Activated T-cell treated with anti-CD3 and anti-CD28 coated beads for 48 hours (primary cell): ENCODE measurements at regions not wholly inside any gene's neighbourhood (a gene's known extent, or its start where the extent isn't known, plus 50 kb on each side); places are given as distances from the start of the nearest gene placed in this dataset.
"Not testable (repeated sequence)": the region's sequence is repeated elsewhere in the genome, so short reads cannot be mapped to it uniquely, and the experiment has no call there.

ENCODE experiments used
- DNase-seq: peaks from one replicate; pipeline ENCODE4 v3.0.0-alpha.2; 2020; ENCODE audit warnings: low read depth

DNA sequence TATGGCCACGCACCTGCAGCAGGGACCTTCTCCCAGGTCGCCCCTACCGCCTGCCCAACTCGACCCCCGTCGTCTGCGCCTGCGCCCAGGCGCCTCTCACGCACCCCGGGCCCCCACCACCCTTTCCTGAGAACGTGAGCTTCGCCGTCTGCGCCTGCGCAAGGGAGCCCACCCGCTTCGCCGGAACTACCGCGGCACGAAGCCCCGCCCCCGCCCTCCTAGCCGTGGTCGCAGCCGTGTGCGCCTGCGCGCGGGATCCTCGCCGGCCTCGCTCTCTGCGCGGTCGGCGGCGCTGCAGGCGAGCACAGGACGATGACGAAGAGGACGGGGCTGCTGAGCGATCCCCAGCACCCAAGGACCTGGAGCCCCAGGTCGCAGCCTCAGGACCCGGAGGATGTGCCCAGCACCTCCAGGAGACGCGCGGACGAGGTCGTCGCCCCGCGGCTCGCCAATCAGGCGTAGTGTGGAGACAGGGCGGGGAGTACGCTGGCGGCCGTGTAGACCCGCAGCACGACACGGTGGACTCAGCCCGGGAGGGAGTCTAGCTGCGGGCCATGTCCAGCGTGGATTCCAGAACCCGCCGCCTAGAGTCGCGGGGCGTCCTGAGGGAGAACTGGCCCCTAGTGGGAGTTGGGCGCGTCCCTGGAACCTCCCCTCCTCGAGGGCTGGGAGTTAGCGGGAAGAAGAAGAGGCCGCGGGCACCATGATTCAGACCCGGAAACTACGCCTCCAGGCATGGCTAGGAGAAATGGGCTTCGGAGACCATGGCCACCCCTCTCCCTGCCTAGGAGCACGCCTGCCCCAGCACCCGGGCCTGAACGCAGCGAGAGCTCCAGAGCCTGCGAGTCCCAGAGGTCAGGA, 1120.8 kb upstream of the TMEM132C start:
- peak; percentile 74 for DNase-seq

DNA sequence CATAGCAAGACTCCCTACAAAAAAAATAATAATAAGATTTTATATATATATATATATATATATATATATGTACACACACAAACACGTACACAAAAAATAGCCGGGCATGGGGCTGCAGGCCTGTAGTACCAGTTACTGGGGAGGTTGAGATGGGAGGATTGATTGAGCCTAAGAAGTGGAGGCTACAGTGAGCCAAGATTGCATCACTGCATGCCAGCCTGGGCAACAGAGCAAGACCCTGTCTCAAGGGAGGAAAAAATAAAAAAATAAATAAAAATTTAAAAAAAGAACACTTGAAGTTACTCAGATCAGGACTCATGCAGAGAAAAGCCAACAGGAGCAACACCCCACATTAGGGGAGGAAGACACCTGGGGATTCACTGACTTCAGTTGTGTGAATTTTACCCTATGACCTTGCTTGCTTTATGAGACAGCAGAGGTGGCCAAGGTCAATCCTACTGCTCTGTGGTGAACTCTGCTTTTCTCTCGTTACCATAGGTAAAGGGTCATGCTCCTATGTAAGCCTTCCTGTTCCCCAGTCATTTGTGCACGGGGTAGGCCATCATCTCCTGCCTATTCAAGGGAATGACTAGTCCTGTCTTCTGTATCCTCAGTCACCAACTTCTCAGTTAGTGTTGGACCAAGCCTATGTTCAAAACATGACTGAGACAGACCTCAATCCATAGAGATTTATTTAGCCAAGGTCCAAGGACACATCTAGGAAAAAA, 1119.8 kb upstream of the TMEM132C start:
- no peak for DNase-seq

DNA sequence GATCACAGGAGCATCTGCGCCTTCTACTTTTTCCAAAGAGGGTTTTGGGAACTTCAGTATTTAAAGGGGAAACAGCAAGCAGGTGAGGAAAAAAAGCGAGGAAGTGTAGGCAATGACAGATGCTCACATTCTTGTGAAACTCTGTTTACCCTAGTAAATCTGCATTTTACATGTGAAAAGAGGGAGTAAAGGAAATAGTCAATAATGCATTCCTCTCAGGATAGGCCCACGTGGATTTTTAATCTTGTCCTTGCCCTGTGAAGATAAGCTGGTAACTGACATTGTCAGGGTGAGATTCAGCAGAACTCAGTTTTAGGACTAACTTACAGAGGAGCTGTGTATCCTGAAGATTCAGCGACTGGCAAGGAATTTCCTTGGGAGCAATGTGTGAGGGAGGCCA, 1119.2 kb upstream of the TMEM132C start:
- DNase-seq: no peak

DNA sequence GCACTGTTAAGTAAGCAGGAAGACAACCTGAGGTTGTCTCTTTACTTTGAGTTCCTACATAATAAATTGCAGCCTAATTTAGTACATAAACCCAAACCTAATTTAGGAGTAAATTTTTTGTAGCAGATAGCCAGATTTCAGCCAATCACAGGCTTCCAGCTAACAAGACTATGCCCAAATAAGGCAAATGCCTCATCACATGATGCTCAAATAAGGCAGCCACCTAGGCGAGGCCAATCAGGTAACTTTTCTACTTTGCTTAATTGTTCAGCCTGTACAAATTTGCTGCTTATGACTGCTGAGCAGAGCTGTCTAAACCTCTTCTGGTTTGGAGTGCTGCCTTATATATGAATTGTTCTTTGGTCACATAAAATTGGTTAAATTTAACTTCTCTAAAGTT, 1118.7 kb upstream of the TMEM132C start:
- DNase-seq: no peak

DNA sequence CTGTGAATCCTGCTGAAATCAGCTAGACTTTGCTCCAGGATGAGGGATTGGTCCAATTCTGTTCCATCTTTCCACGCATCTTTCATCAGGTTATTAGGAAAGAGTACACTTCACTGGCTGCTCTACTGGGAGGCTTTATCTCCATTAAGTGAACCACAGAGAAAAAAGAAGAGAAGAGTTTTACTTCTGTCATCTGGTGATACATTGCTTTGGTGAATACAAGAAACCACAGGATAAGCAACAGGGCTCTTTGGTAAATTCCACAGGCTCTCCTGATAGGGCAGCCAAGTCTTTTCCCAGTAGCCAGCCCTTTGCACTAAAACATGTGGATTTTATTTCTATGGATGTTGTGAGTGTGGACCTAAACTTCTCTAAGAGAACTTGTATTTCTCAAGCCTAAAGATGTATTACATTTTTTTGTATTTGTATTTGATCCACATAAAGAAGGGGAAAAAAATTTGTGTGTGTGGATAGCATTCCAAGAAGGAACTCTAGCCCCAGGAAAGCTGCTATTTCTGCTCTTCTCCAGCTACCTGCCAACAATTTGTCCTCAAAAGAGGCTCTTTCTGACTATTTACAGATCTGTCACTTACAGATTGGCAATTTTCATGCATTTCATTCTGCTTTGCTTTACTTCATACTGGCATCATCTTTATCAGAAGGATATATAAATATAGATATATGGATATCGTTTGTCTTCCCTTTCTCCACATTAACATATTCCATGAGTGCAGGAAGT, 1117.6 kb upstream of the TMEM132C start:
- DNase-seq: no peak

DNA sequence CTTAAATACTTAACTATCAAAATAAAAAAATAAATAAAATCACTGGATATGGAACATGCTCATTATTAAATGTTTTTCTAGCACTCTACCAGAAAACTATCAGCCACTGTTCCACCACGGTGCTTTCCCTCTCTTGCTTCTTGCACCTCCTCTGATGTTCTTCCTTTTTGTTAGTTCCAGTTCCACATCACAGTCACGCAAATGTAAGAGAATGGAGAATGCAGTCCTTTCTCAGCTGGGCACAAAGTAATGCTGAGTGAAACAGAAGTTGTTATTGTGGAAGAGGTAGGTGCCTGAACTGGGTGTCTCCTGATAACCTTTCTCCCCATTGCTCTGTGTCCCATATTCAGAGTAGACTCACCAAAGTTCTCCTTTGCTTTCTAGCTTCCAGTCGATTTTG, 1116.9 kb upstream of the TMEM132C start:
- DNase-seq: no peak

DNA sequence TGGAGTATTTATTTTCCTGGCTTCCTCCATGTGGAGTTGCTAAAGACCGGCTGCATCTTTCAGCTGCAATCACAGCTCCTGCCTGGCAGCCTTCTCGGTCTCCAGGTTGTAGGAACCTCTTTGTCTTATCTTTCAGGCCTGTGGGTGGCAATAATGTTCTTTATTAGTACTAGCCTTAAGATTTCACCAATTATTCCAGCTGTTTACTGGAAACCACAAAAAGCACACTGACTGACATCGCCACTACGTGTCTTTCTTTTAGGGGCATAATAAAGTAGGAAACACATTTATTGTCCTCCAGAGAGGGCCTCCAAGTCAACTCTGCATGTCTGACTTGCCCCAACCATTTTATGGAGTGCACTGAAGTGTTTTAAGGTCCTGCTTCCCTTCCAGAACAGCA, 1116.5 kb upstream of the TMEM132C start:
- DNase-seq: no peak

DNA sequence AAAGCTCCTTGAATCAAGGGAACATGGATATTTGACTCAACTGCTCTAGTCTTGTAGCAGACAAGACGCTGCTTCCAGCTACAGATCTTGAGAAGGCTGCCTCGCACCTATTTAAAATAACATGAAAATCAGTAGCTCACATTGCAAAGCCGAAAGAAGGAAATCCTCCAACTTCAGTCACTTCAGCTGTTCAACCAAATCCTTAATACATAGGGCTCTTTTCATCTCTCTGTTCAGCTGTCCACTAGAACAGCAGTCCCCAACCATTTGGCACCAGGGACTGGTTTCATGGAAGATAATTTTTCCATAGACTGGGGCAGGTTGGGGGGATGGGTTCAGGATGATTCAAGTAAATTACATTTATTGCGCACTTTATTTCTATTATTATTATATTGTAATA, 1116.0 kb upstream of the TMEM132C start:
- DNase-seq: no peak

DNA sequence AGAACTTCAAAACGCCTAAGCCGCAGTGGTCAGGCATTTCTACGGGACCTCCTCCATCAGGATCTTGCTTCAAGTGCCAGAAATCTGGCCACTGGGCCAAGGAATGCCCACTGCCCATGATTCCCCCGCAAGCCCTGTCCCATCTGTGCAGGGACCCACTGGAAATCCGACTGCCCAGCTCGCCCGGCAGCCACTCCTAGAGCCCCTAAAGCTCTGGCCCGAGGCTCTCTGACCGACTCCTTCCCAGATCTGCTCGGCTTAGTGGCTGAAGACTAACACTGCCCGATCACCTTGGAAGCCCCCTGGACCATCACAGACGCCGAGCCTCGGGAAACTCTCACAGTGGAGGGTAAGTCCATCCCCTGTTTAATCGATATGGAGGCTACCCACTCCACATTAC, 1113.0 kb upstream of the TMEM132C start:
- no peak for DNase-seq

DNA sequence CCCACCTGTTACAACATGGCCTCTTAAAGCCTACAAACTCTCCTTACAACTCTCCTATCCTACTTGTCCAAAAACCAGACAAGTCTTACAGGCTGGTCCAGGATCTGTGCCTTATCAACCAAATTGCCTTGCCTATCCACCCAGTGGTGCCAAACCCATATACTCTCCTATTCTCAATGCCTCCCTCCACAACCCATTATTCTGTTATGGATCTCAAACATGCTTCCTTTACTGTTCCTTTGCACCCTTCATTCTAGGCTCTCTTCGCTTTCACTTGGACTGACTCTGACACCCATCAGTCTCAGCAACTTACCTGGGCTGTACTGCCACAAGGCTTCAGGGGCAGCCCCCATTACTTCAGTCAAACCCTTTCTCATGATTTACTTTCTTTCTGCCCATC, 1112.1 kb upstream of the TMEM132C start:
- DNase-seq: not testable (repeated sequence)

DNA sequence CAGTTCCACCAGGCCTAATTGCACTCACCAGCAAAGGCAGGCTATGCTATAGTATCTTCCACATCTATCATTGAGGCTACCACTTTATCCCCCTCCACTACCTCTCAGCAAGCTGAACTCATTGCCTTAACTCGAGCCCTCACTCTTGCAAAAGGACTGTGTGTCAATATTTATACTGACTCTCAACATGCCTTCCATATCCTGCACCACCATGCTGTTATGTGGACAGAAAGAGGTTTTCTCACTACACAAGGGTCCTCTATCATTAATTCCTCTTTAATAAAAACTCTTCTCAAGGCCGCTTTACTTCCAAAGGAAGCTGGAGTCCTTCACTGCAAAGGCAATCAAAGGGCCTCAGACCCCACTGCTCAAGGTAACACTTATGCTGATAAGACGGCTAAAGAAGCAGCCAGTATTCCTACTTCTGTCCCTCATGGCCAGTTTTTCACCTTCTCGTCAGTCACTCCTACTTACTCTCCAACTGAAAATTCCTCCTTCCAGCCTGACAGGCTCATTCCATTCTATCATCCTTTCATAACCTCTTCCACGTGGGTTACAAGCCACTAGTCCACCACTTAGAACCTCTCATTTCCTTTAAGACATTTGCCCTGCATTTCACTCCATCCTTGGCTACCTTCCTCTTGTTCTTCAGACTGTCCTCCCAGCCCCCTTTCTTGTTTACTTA, 1110.9 kb upstream of the TMEM132C start:
- DNase-seq: not testable (repeated sequence)

DNA sequence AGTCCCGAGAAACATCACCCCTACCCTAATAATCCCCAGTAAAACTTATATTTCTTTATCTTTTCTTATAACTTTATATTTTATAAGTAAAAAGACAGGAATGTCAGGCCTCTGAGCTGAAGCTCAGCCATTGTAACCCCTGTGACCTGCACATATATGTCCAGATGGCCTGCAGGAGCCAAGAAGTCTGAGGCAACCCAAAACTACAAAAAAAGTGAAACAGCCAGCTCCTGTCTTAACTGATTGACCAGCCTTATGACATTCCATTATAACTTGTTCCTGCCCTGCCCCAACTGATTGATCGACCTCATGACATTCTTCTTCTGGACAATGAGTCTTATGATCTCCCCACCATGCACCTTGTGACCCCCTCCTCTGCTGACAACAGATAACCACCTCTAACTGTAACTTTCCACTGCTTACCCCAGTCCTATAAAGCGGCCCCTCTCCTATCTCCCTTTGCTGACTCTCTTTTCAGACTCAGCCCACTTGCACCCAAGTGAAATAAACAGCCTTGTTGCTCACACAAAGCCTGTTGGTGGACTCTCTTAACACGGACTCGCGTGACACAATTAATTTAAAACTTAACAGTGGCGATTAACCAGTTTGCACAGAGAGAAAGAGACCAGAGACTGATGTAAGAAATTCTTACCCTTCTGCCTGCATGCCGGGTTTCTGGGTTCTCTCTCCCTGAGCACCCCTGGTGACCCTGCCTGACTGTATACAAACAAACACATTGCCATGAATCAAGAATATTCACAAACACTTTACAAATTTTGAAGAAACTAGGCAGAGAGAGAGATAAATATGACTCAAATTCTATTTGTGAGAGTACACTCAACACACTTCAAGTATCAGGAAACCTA, 1109.2 kb upstream of the TMEM132C start:
- not testable (repeated sequence) for DNase-seq

DNA sequence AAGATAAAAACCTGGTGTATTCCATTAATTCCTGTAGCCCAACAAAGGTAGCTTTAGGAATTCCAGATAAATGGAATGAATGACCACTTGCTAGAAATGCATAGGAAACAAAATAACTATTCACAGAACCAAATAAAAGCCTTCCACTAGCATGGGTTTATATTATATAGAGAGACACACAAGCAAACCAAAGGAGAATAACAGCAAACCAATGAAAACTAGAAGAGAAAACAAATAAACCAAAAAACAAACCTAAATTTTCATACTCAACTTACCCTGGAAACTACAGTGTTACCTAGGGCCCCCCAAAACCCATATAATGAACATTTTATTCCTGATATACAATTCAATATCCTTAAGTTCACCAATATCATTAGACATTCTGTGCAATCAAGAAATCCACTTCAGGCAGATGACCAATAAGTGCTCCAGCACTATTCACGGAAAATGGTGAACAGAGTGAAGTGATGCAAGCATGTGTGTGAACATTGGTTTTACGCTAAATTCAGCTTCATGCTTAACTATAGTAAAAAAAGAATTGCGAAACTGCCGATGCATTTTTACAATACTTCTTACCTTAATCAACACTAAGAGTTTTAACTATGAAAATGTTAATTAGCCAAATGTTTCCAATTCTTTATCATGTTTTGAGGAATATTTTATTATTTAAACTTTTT, 1108.4 kb upstream of the TMEM132C start:
- DNase-seq: no peak

DNA sequence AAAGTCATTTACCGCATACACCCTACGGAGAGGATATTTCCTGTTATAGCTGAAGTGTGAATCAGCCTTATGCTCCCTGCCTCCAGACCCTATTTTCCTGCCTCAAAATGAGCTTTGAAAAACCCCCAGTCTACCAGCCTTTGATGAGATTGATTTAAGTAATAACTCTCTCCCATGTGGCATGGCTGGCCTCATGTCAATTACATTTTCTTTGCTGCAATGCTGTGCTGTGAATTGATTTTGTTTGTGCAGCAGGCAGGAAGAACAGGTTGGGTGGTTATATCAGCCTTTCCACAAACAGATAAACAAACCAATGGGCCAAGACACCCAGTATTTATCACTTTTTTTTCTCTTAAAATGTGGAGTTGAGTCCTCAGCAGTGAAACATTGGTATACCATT, 1105.5 kb upstream of the TMEM132C start:
- no peak for DNase-seq

DNA sequence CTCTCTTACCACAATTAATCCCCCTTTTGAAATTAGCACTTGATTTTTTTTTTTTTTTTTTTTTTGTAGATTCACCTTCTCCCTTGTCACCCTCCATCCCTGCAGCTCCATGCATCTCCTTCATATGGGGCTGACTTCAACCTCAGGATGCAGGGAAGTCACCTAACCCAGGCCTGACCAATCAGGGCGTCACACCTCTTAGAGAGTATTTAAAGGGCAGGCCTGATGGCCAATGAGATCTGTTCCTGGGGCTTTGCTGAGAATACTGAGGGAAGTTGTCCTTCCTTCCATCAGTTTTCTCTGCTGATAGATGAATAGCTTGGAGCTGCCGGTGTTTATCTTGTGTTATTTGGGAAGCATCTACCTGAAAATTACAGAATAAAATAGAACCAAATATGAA, 1104.7 kb upstream of the TMEM132C start:
- no peak for DNase-seq

DNA sequence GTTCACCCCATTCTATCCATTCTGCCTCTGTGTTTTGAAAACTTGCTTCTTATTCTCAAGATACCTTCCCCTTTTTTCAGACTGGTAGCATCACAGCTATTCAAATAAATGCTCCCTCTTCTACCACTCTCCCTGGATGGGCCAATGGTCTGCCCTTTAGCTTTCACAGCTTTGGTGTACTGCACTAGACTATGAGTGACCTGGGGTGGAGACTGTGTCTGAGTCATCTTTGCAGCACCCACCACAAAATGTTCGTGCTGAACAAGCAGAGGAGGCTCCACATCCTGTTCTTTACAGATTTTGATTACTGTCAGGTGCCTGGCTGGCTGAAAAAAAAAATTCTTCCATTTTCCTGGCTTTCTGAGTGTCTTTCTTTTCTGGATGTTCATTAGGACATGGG, 1104.1 kb upstream of the TMEM132C start:
- DNase-seq: peak; percentile 21

DNA sequence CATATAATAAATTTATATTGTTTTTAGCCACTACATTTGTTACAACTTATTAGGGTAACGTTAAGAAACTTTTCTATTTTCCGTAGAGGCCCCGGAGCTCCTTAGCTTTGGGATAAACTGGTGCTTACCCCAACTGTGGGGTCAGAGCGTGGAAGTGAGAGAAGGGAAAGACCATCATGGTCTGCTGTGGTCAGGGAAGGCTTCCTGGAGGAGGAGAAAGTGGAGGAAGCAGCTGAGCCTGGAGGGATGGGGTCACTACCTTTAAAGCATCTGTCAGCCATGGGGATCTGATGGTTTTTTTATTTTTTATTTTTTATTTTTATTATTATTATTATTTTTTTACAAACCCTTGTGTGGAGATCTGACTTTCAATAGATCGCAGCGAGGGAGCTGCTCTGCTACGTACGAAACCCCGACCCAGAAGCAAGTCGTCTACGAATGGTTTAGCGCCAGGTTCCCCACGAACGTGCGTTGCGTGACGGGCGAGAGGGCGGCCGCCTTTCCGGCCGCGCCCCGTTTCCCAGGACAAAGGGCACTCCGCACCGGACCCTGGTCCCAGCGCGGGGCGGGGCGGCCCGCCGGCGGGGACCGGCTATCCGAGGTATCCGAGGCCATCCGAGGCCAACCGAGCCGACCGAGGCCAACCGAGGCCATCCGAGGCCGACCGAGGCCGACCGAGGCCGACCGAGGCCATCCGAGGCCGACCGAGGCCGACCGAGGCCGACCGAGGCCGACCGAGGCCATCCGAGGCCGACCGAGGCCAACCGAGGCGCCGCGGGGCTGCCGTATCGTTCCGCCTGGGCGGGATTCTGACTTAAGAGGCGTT, 1101.2 kb upstream of the TMEM132C start:
- peak; percentile 90 for DNase-seq

DNA sequence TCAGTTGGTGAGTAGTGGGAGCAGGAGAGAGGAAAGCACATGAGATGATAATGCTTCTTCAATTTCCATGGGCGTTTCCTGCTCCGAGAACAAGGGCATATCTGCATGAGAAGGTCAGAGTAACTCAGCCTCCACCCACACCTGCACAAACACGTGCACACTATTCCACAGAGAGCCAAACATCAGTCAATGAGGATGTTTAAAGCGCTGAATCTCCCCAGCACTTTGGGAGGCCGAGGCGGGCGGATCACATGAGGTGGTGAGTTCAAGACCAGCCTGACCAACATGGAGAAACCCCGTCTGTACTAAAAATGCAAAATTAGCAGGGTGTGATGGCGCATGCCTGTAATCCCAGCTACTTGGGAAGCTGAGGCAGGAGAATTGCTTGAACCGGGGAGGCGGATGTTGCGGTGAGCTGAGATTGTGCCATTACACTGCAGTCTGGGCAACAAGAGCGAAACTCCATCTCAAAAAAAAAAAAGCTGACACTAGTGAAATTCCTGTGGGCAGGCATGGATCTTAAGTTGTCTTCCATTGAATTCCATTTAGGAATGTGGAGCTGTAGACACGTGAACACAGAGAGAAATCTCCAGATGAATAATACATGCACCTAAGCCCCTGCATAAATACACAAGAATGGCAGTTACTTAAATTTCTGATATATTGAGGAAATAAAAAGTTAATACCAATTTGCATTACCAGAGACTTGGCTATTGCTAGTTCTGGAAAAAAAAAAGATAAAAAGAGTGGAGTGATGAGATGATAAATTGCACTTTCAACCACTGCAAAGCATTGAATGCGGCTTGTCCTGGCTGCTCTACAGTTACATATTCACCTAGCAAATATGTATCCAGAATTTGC, 1097.4 kb upstream of the TMEM132C start:
- DNase-seq: no peak
